Stimulated activated CD4-positive, alpha-beta T cell treated with anti-CD3 and anti-CD28 coated beads, TNF-alpha, amount 100 ng/mL, for 48 hours (primary cell): ENCODE measurements at regions not wholly inside any gene's neighbourhood (a gene's known extent, or its start where the extent isn't known, plus 50 kb on each side); places are given as distances from the start of the nearest gene placed in this dataset.

Experiments used
- DNase-seq, 3 donors: peaks; one replicate each; pipeline ENCODE4 v3.0.0-alpha.2; 2020; ENCODE audit warnings: low read depth in 3 of 3

GRCh38 chr13:99822820-99823219 lies 148.7 kb downstream of the ZIC5 start:
- no peak for DNase-seq

GRCh38 chr13:99821741-99822140 lies 149.8 kb downstream of the ZIC5 start:
- DNase-seq: no peak

GRCh38 chr13:99819967-99820366 lies 151.6 kb downstream of the ZIC5 start:
- DNase-seq: no peak

- DNase-seq: no peak
Observed at GRCh38 chr13:99816321-99816720, 155.2 kb downstream of the ZIC5 start.

GRCh38 chr13:99813336-99814095 lies 158.1 kb downstream of the ZIC5 start:
- no peak for DNase-seq

- no peak for DNase-seq
Observed at GRCh38 chr13:99812625-99813024, 158.9 kb downstream of the ZIC5 start.

GRCh38 chr13:99811067-99811700 lies 160.4 kb downstream of the ZIC5 start:
- DNase-seq: no peak

- DNase-seq: no peak
Observed at GRCh38 chr13:99809926-99810325, 161.6 kb downstream of the ZIC5 start.

GRCh38 chr13:99809496-99809895 lies 162.1 kb downstream of the ZIC5 start:
- DNase-seq: no peak

GRCh38 chr13:99808786-99809185 lies 162.8 kb downstream of the ZIC5 start:
- no peak for DNase-seq

GRCh38 chr13:99806671-99807070 lies 164.9 kb downstream of the ZIC5 start:
- no peak for DNase-seq

GRCh38 chr13:99805361-99805760 lies 166.2 kb downstream of the ZIC5 start:
- DNase-seq: no peak

- DNase-seq: no peak
Observed at GRCh38 chr13:99803141-99803540, 168.4 kb downstream of the ZIC5 start.

- DNase-seq: no peak
Observed at GRCh38 chr13:99802416-99802815, 169.2 kb downstream of the ZIC5 start.

GRCh38 chr13:99800951-99801350 lies 170.6 kb downstream of the ZIC5 start:
- DNase-seq: no peak

- no peak for DNase-seq
Observed at GRCh38 chr13:99800011-99800410, 171.6 kb downstream of the ZIC5 start.

- no peak for DNase-seq
Observed at GRCh38 chr13:99798756-99799155, 172.8 kb downstream of the ZIC5 start.

GRCh38 chr13:99797691-99798090 lies 173.9 kb downstream of the ZIC5 start:
- DNase-seq: no peak

- peak in 2 of 3 donors; percentile 3 to 22 for DNase-seq
Observed at GRCh38 chr13:99796175-99796819, 175.3 kb downstream of the ZIC5 start.

- DNase-seq: no peak
Observed at GRCh38 chr13:99792079-99792921, 179.3 kb downstream of the ZIC5 start.

GRCh38 chr13:99782669-99783068 lies 188.9 kb downstream of the ZIC5 start:
- no peak for DNase-seq

- DNase-seq: no peak
Observed at GRCh38 chr13:99778500-99778899, 193.1 kb downstream of the ZIC5 start.
